ENCODE measurements at regions not wholly inside any gene's neighbourhood (a gene's known extent, or its start where the extent isn't known, plus 50 kb on each side); places are given as distances from the start of the nearest gene placed in this dataset.
"Not testable (repeated sequence)": the region's sequence is repeated elsewhere in the genome, so short reads cannot be mapped to it uniquely, and the experiment has no call there.

- no peak for DNase-seq (ENCODE audit: low read depth in 2 of 3, low spot score in 2 of 3)
Observed at GRCh38 chr7:131147604-131148003, 180.1 kb upstream of the MKLN1 start.

- no peak for DNase-seq (ENCODE audit: low read depth in 2 of 3, low spot score in 2 of 3)
Observed at GRCh38 chr7:131148258-131148657, 179.4 kb upstream of the MKLN1 start.

GRCh38 chr7:131148708-131149428, 178.8 kb upstream of the MKLN1 start:
- DNase-seq (ENCODE audit: low read depth in 2 of 3, low spot score in 2 of 3) = no peak

- DNase-seq (ENCODE audit: low read depth in 2 of 3, low spot score in 2 of 3) = no peak
Observed at GRCh38 chr7:131149429-131149773, 178.3 kb upstream of the MKLN1 start.

- DNase-seq (ENCODE audit: low read depth in 2 of 3, low spot score in 2 of 3) = no peak
Observed at GRCh38 chr7:131149840-131150239, 177.8 kb upstream of the MKLN1 start.

- no peak for DNase-seq (ENCODE audit: low read depth in 2 of 3, low spot score in 2 of 3)
Observed at GRCh38 chr7:131151034-131151433, 176.6 kb upstream of the MKLN1 start.

GRCh38 chr7:131152766-131153165, 174.9 kb upstream of the MKLN1 start:
- no peak for DNase-seq (ENCODE audit: low read depth in 2 of 3, low spot score in 2 of 3)

- no peak for DNase-seq (ENCODE audit: low read depth in 2 of 3, low spot score in 2 of 3)
Observed at GRCh38 chr7:131154380-131154779, 173.3 kb upstream of the MKLN1 start.

GRCh38 chr7:131157530-131158243, 170.0 kb upstream of the MKLN1 start:
- no peak for DNase-seq (ENCODE audit: low read depth in 2 of 3, low spot score in 2 of 3)

GRCh38 chr7:131158244-131158636, 169.4 kb upstream of the MKLN1 start:
- not testable (repeated sequence) for DNase-seq (ENCODE audit: low read depth in 2 of 3, low spot score in 2 of 3)

- no peak for DNase-seq (ENCODE audit: low read depth in 2 of 3, low spot score in 2 of 3)
Observed at GRCh38 chr7:131159961-131160361, 167.7 kb upstream of the MKLN1 start.

GRCh38 chr7:131161103-131161502, 166.6 kb upstream of the MKLN1 start:
- no peak for DNase-seq (ENCODE audit: low read depth in 2 of 3, low spot score in 2 of 3)

- DNase-seq (ENCODE audit: low read depth in 2 of 3, low spot score in 2 of 3) = no peak
Observed at GRCh38 chr7:131164025-131164925, 163.4 kb upstream of the MKLN1 start.

- no peak for DNase-seq (ENCODE audit: low read depth in 2 of 3, low spot score in 2 of 3)
Observed at GRCh38 chr7:131166066-131166465, 161.6 kb upstream of the MKLN1 start.

GRCh38 chr7:131170440-131171271, 157.0 kb upstream of the MKLN1 start:
- no peak for DNase-seq (ENCODE audit: low read depth in 2 of 3, low spot score in 2 of 3)

GRCh38 chr7:131173145-131173890, 154.4 kb upstream of the MKLN1 start:
- no peak for DNase-seq (ENCODE audit: low read depth in 2 of 3, low spot score in 2 of 3)

- DNase-seq (ENCODE audit: low read depth in 2 of 3, low spot score in 2 of 3) = no peak
Observed at GRCh38 chr7:131174391-131174790, 153.3 kb upstream of the MKLN1 start.

GRCh38 chr7:131174855-131175254, 152.8 kb upstream of the MKLN1 start:
- no peak for DNase-seq (ENCODE audit: low read depth in 2 of 3, low spot score in 2 of 3)

- no peak for DNase-seq (ENCODE audit: low read depth in 2 of 3, low spot score in 2 of 3)
Observed at GRCh38 chr7:131182446-131183058, 145.1 kb upstream of the MKLN1 start.
